Hepatocyte (in vitro differentiated cells): ENCODE measurements at regions not wholly inside any gene's neighbourhood (a gene's known extent, or its start where the extent isn't known, plus 50 kb on each side); places are given as distances from the start of the nearest gene placed in this dataset.

Experiments
- EZH2 ChIP-seq: fragments of 200-600 bp; sonication (generic); IDR thresholded peaks from 2 replicates; pipeline ENCODE4 v1.6.1; 2016; ENCODE audit warnings: antibody characterized with exemption, mild to moderate bottlenecking, borderline replicate concordance
- TF ChIP-seq, protein P1 (sequence below): fragments of 200-600 bp; sonication (generic); IDR thresholded peaks from 2 replicates; pipeline ENCODE4 v1.5.1; 2016; ENCODE audit warnings: antibody characterized with exemption, mild to moderate bottlenecking; ENCODE audit not compliant: poor library complexity

DNA sequence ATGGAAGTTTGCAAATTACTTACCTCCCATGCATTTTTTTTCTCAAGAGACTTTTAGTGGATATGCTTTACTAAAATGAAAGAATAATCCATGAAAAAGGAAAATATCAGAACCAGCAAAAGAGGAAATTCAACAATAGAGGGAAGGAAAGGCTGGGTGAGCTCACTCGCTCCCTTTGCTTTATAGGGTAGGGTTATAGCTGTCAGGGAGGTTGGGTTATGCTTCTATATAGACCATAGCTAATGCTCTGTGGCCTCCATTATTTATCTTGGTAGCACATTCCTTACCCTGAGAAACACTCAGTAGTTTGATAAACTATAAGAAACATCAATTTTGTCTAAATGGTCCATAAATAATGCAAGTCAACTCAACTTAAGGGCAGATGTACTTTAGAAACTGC lies 215.9 kb upstream of the FAR2 start:
- no peak for TF ChIP-seq EZH2
- TF ChIP-seq, protein P1, sequence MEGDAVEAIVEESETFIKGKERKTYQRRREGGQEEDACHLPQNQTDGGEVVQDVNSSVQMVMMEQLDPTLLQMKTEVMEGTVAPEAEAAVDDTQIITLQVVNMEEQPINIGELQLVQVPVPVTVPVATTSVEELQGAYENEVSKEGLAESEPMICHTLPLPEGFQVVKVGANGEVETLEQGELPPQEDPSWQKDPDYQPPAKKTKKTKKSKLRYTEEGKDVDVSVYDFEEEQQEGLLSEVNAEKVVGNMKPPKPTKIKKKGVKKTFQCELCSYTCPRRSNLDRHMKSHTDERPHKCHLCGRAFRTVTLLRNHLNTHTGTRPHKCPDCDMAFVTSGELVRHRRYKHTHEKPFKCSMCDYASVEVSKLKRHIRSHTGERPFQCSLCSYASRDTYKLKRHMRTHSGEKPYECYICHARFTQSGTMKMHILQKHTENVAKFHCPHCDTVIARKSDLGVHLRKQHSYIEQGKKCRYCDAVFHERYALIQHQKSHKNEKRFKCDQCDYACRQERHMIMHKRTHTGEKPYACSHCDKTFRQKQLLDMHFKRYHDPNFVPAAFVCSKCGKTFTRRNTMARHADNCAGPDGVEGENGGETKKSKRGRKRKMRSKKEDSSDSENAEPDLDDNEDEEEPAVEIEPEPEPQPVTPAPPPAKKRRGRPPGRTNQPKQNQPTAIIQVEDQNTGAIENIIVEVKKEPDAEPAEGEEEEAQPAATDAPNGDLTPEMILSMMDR: no peak
